ENCODE measurements at regions not wholly inside any gene's neighbourhood (a gene's known extent, or its start where the extent isn't known, plus 50 kb on each side); places are given as distances from the start of the nearest gene placed in this dataset.

GRCh38 chr5:158394102-158394501 lies 535.2 kb upstream of the CLINT1 start:
- Histone ChIP-seq H3K9me3 (no peaks in the 10 kb centered on the region), H3K4me3 (no peak overlapping the region), H3K36me3 (no peaks in the 10 kb centered on the region), H3K4me1 (no peaks in the 10 kb centered on the region), H3K27ac (replicated peaks in 1 of 4) (no peak overlapping the region), H3K27me3 (no peaks in the 10 kb centered on the region)
- DNase-seq (ENCODE audit: extremely low spot score): no peak
- intact Hi-C loops (cut with DNase I): no loop called here
- TF ChIP-seq POLR2AphosphoS5 (IDR thresholded peaks at IDR 0.05) (no peak), CTCF (IDR thresholded peaks at IDR 0.05) (no peak), EP300 (IDR thresholded peaks at IDR 0.05) (no peak)

GRCh38 chr5:158393457-158393856 lies 534.5 kb upstream of the CLINT1 start:
- intact Hi-C loops (cut with DNase I): no loop called here
- H3K27me3 ChIP-seq: no peaks in the 10 kb centered on the region
- H3K9me3 ChIP-seq: no peaks in the 10 kb centered on the region
- no peaks in the 10 kb centered on the region for H3K36me3 ChIP-seq
- H3K27ac ChIP-seq (replicated peaks in 1 of 4): no peak overlapping the region
- H3K4me3 ChIP-seq: no peak overlapping the region
- DNase-seq (ENCODE audit: extremely low spot score): no peak
- no peaks in the 10 kb centered on the region for H3K4me1 ChIP-seq
- TF ChIP-seq POLR2A (IDR thresholded peaks at IDR 0.05; ENCODE audit: low read depth) (no peak), POLR2AphosphoS5 (IDR thresholded peaks at IDR 0.05) (no peak), CTCF (IDR thresholded peaks at IDR 0.05) (no peak), EP300 (IDR thresholded peaks at IDR 0.05) (no peak)
- WGBS: 69% methylated on average over 3 of the region's 3 CpGs

GRCh38 chr5:158392753-158393152 lies 533.8 kb upstream of the CLINT1 start:
- intact Hi-C loops (cut with DNase I): no loop called here
- Histone ChIP-seq H3K27ac (replicated peaks in 1 of 4) (no peak overlapping the region), H3K36me3 (no peaks in the 10 kb centered on the region), H3K27me3 (no peaks in the 10 kb centered on the region), H3K9me3 (no peaks in the 10 kb centered on the region), H3K4me1 (no peaks in the 10 kb centered on the region), H3K4me3 (no peak overlapping the region)
- WGBS: 75% methylated on average over 2 of the region's 2 CpGs
- no peak for DNase-seq (ENCODE audit: extremely low spot score)
- TF ChIP-seq EP300 (IDR thresholded peaks at IDR 0.05) (no peak), CTCF (IDR thresholded peaks at IDR 0.05) (no peak), POLR2AphosphoS5 (IDR thresholded peaks at IDR 0.05) (no peak), POLR2A (IDR thresholded peaks at IDR 0.05; ENCODE audit: low read depth) (no peak)

- TF ChIP-seq POLR2A (IDR thresholded peaks at IDR 0.05; ENCODE audit: low read depth) (no peak), EP300 (IDR thresholded peaks at IDR 0.05) (no peak), CTCF (IDR thresholded peaks at IDR 0.05) (no peak), POLR2AphosphoS5 (IDR thresholded peaks at IDR 0.05) (no peak)
Observed at GRCh38 chr5:158390577-158390976, 531.6 kb upstream of the CLINT1 start.

GRCh38 chr5:158389786-158390185 lies 530.8 kb upstream of the CLINT1 start:
- Histone ChIP-seq H3K4me3 (no peak overlapping the region), H3K4me1 (no peaks in the 10 kb centered on the region), H3K36me3 (no peaks in the 10 kb centered on the region), H3K9me3 (no peaks in the 10 kb centered on the region), H3K27me3 (no peaks in the 10 kb centered on the region), H3K27ac (replicated peaks in 1 of 4) (no peak overlapping the region)
- no peak for DNase-seq (ENCODE audit: extremely low spot score)
- no peak for TF ChIP-seq CTCF (IDR thresholded peaks at IDR 0.05)
- no peak for TF ChIP-seq POLR2AphosphoS5 (IDR thresholded peaks at IDR 0.05)
- TF ChIP-seq POLR2A (IDR thresholded peaks at IDR 0.05; ENCODE audit: low read depth): no peak
- TF ChIP-seq EP300 (IDR thresholded peaks at IDR 0.05): no peak
- intact Hi-C loops (cut with DNase I): no loop called here
- 84% methylated on average over 4 of the region's 4 CpGs for WGBS

More at GRCh38 chr5:158390577-158390976, 531.6 kb upstream of the CLINT1 start:
- Histone ChIP-seq H3K27me3 (no peaks in the 10 kb centered on the region), H3K4me3 (no peak overlapping the region), H3K9me3 (no peaks in the 10 kb centered on the region), H3K36me3 (no peaks in the 10 kb centered on the region), H3K27ac (replicated peaks in 1 of 4) (no peak overlapping the region), H3K4me1 (no peaks in the 10 kb centered on the region)
- intact Hi-C loops (cut with DNase I): no loop called here
- WGBS: 73% methylated on average over 1 of the region's 1 CpG
- no peak for DNase-seq (ENCODE audit: extremely low spot score)

All from esophagus muscularis mucosa (tissue), 4 donors.